CD4-positive, alpha-beta T cell treated with Interleukin-17A for 4 hours (primary cell): ENCODE measurements at regions not wholly inside any gene's neighbourhood (a gene's known extent, or its start where the extent isn't known, plus 50 kb on each side); places are given as distances from the start of the nearest gene placed in this dataset.
"Not testable (repeated sequence)": the region's sequence is repeated elsewhere in the genome, so short reads cannot be mapped to it uniquely, and the experiment has no call there.

Experiments used
- DNase-seq: peaks from one replicate; pipeline ENCODE4 v3.0.0-alpha.2; 2020; ENCODE audit warnings: mixed read lengths

GRCh38 chr2:111320965-111321364 lies 200.3 kb downstream of the BCL2L11 start:
- not testable (repeated sequence) for DNase-seq

GRCh38 chr2:111323384-111323783 lies 202.7 kb downstream of the BCL2L11 start:
- not testable (repeated sequence) for DNase-seq

- DNase-seq = not testable (repeated sequence)
These were observed 207.0 kb downstream of the BCL2L11 start for GRCh38 chr2:111327726-111328125.

- DNase-seq = not testable (repeated sequence)
These were observed 208.6 kb downstream of the BCL2L11 start for GRCh38 chr2:111329309-111329708.

- not testable (repeated sequence) for DNase-seq
These were observed 210.5 kb downstream of the BCL2L11 start for GRCh38 chr2:111331099-111331724.

- DNase-seq = not testable (repeated sequence)
These were observed 214.7 kb downstream of the BCL2L11 start for GRCh38 chr2:111335220-111335907.

- not testable (repeated sequence) for DNase-seq
These were observed 217.8 kb downstream of the BCL2L11 start for GRCh38 chr2:111338474-111338873.

GRCh38 chr2:111339476-111339875 lies 218.8 kb downstream of the BCL2L11 start:
- not testable (repeated sequence) for DNase-seq

- DNase-seq = not testable (repeated sequence)
These were observed 223.9 kb downstream of the BCL2L11 start for GRCh38 chr2:111344590-111344989.

GRCh38 chr2:111345439-111345838 lies 224.7 kb downstream of the BCL2L11 start:
- DNase-seq = not testable (repeated sequence)

GRCh38 chr2:111346018-111346930 lies 225.6 kb downstream of the BCL2L11 start:
- DNase-seq = not testable (repeated sequence)

- not testable (repeated sequence) for DNase-seq
These were observed 227.0 kb downstream of the BCL2L11 start for GRCh38 chr2:111347695-111348094.

GRCh38 chr2:111348316-111348715 lies 227.6 kb downstream of the BCL2L11 start:
- not testable (repeated sequence) for DNase-seq

- DNase-seq = not testable (repeated sequence)
These were observed 234.5 kb downstream of the BCL2L11 start for GRCh38 chr2:111355022-111355817.

- DNase-seq = not testable (repeated sequence)
These were observed 235.3 kb downstream of the BCL2L11 start for GRCh38 chr2:111355823-111356511.

- DNase-seq = not testable (repeated sequence)
These were observed 235.9 kb downstream of the BCL2L11 start for GRCh38 chr2:111356512-111357031.

- not testable (repeated sequence) for DNase-seq
These were observed 245.4 kb downstream of the BCL2L11 start for GRCh38 chr2:111365986-111366640.

- not testable (repeated sequence) for DNase-seq
These were observed 245.9 kb downstream of the BCL2L11 start for GRCh38 chr2:111366641-111367029.

GRCh38 chr2:111367080-111367479 lies 246.4 kb downstream of the BCL2L11 start:
- not testable (repeated sequence) for DNase-seq

GRCh38 chr2:111367871-111368270 lies 247.2 kb downstream of the BCL2L11 start:
- DNase-seq = not testable (repeated sequence)

GRCh38 chr2:111368288-111368687 lies 247.6 kb downstream of the BCL2L11 start:
- DNase-seq = not testable (repeated sequence)
